ENCODE measurements at regions not wholly inside any gene's neighbourhood (a gene's known extent, or its start where the extent isn't known, plus 50 kb on each side); places are given as distances from the start of the nearest gene placed in this dataset.

DNA sequence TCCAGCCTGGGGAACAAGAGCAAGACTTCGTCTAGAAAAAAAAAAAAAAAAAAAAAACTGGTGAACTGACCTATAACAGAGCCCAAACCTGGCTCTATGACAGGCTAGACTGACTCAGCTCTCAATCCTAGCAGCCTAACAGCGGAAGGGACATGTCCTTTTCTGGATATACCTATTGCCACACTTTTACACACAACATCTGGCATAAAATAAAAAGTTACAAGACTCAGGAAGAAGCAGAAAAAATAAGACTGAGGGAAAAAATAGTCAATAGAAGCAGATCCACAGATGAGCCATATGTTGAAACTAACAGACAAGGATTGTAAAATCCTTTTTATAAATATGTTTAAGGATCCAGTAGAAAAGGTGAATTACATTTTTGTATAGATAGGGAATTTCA, 57.5 kb upstream of the IPO9 start:
- no peaks in the 10 kb centered on the region for H3K4me1 ChIP-seq (replicated peaks in 1 of 4; ENCODE audit: control insufficient read depth in 3 of 4, insufficient read depth in 4 of 4, low read length in 3 of 4)
- TF ChIP-seq BACH1 (IDR thresholded peaks at IDR 0.05; ENCODE audit: low read length): no peak
- no peak for TF ChIP-seq CTBP2 (IDR thresholded peaks at IDR 0.05; ENCODE audit: borderline replicate concordance, insufficient read depth, insufficient read length, low read length)
- no peak for TF ChIP-seq TBP (IDR thresholded peaks at IDR 0.05; ENCODE audit: low read depth, low read length)
- no peak for TF ChIP-seq KDM4A (IDR thresholded peaks at IDR 0.05; ENCODE audit: low read depth, low read length, severe bottlenecking)
- no peak for TF ChIP-seq KDM1A (IDR thresholded peaks at IDR 0.05; ENCODE audit: borderline replicate concordance, low read length)
- no peak for TF ChIP-seq TAF1 (IDR thresholded peaks at IDR 0.05; ENCODE audit: low read depth, low read length)
- TF ChIP-seq RBBP5 (IDR thresholded peaks at IDR 0.05; ENCODE audit: borderline replicate concordance, low read depth, low read length): no peak
- TF ChIP-seq CTCF (IDR thresholded peaks at IDR 0.05; ENCODE audit: control extremely low read depth in 1 of 3, insufficient read depth in 1 of 3, low read depth in 1 of 3, low read length in 3 of 3): no peak
- TF ChIP-seq, protein P1, sequence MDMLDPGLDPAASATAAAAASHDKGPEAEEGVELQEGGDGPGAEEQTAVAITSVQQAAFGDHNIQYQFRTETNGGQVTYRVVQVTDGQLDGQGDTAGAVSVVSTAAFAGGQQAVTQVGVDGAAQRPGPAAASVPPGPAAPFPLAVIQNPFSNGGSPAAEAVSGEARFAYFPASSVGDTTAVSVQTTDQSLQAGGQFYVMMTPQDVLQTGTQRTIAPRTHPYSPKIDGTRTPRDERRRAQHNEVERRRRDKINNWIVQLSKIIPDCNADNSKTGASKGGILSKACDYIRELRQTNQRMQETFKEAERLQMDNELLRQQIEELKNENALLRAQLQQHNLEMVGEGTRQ (IDR thresholded peaks at IDR 0.05; ENCODE audit: low read length): no peak
- no peak for TF ChIP-seq KDM5A (IDR thresholded peaks at IDR 0.05; ENCODE audit: low read length)

More for the DNA sequence above, 57.5 kb upstream of the IPO9 start:
- ChIA-PET POLR2A (ENCODE audit: partially characterized antibody) (no interaction called here), CTCF (ENCODE audit: partially characterized antibody) (interaction anchor here (0.6 to 3.2 kb wide), 2 partner anchors 62 to 66 kb away, joined by 3 to 14 read pairs; no protein-coding TSS in a partner anchor)
- H3K56ac ChIP-seq (replicated peaks; ENCODE audit: insufficient read length, low read depth, low read length): no peak overlapping the region
- DNase-seq (ENCODE audit: low read depth in 1 of 2, low spot score in 2 of 2) (no peak), FAIRE-seq (no peak)
- H2BK5ac ChIP-seq (ENCODE audit: low read depth, low read length): no peak overlapping the region
- no peak overlapping the region for H2AFZ ChIP-seq (ENCODE audit: low read length)
- no peaks in the 10 kb centered on the region for H3K79me1 ChIP-seq (ENCODE audit: low read depth, low read length)
- no peak overlapping the region for H3K27ac ChIP-seq (ENCODE audit: low read depth, low read length)
- no peak overlapping the region for H3K4me3 ChIP-seq (ENCODE audit: extremely low read depth in 1 of 4, insufficient read depth in 2 of 4, low read depth in 3 of 4, low read length in 4 of 4)
- no peaks in the 10 kb centered on the region for H3K79me2 ChIP-seq (ENCODE audit: control insufficient read depth in 1 of 2, insufficient read depth in 2 of 2, low read length in 2 of 2)
- H3K36me3 ChIP-seq (ENCODE audit: control insufficient read depth in 2 of 4, insufficient read depth in 4 of 4, low read length in 3 of 4): no peaks in the 10 kb centered on the region
- H3K23ac ChIP-seq (ENCODE audit: insufficient read length): no peak overlapping the region
- H3K9ac ChIP-seq (replicated peaks in 1 of 4; ENCODE audit: extremely low read depth in 1 of 4, low read depth in 3 of 4, low read length in 3 of 4): no peak overlapping the region
- H2BK20ac ChIP-seq (ENCODE audit: low read length): no peak overlapping the region
- H2AK5ac ChIP-seq (ENCODE audit: low read depth, low read length): no peak overlapping the region
- no peak overlapping the region for H2BK12ac ChIP-seq (ENCODE audit: low read depth, low read length)
- no peak overlapping the region for H3K14ac ChIP-seq (ENCODE audit: insufficient read length)
- H2BK120ac ChIP-seq (replicated peaks; ENCODE audit: low read depth, low read length): no peak overlapping the region
- no peak overlapping the region for H3K4me2 ChIP-seq (ENCODE audit: insufficient read depth in 1 of 2, low read depth in 2 of 2, low read length in 2 of 2)
- no peak overlapping the region for H3K4ac ChIP-seq (replicated peaks; ENCODE audit: insufficient read length, low read depth, low read length)
- no peaks in the 10 kb centered on the region; the same call in 1 of the 2 replicates for H3K23me2 ChIP-seq (ENCODE audit: low read depth, low read length)
- H4K8ac ChIP-seq (ENCODE audit: extremely low read depth, insufficient read depth, low read length): no peak overlapping the region
- H4K5ac ChIP-seq (ENCODE audit: insufficient read length, low read depth, low read length): no peak overlapping the region
- WGBS, 2 experiments (ENCODE audit: extremely low coverage in 1 of 2, insufficient coverage in 1 of 2, insufficient read length in 1 of 2, insufficient replicate concordance in 2 of 2, low coverage in 1 of 2, low lambda C conversion rate in 2 of 2, missing lambda C conversion rate in 1 of 2): 93% methylated on average over 1 of the region's 2 CpGs; no CpG with 5 or more reads in 1 of the 2 experiments
- H2BK15ac ChIP-seq (ENCODE audit: low read length): no peak overlapping the region
- no peak overlapping the region for H4K91ac ChIP-seq (replicated peaks; ENCODE audit: insufficient read length, low read length)
- no peak overlapping the region for H3K18ac ChIP-seq (ENCODE audit: extremely low read depth, low read length)
- H3K27me3 ChIP-seq (replicated peaks in 1 of 4; ENCODE audit: control insufficient read depth in 3 of 4, extremely low read depth in 1 of 4, insufficient read depth in 3 of 4, low read length in 3 of 4): no peaks in the 10 kb centered on the region
- peaks cover 8 to 10% of the 10 kb centered on the region in 2 experiments for H3K9me3 ChIP-seq (ENCODE audit: insufficient read depth in 2 of 2, low read depth in 1 of 2, low read length in 1 of 2)
- H4K20me1 ChIP-seq (replicated peaks in 1 of 2; ENCODE audit: control insufficient read depth in 1 of 2, insufficient read depth in 2 of 2, low read length in 2 of 2): no peaks in the 10 kb centered on the region

All from H1 (cell line).